GM12873 (cell line): ENCODE measurements at regions not wholly inside any gene's neighbourhood (a gene's known extent, or its start where the extent isn't known, plus 50 kb on each side); places are given as distances from the start of the nearest gene placed in this dataset.

Experiments
- TF ChIP-seq, protein P1 (sequence below): IDR thresholded peaks from 2 replicates; pipeline ENCODE4 v1.5.1; 2012; ENCODE audit warnings: low read depth, mild to moderate bottlenecking, moderate library complexity, low read length, control low read depth; ENCODE audit not compliant: insufficient read depth; ENCODE audit errors: missing control alignments

DNA sequence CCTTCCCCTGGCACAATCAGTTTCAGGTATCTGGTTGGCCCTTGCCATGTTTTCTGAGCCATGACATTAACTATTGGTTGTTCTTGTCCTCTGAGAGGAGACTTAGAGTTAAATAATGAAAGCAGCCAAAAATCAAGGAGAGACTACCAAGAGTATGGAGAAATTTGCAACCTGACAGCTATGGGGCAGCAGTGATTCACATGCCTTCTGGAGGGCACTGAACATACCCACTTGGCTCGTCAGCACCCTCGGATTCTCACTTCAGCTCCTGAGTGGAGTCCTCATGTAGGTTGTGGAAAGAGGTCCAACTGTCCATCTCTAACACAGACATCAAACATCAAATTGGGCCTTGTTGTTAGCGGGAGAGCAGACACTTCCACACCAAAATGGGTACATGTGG, 265.6 kb downstream of the EBLN2 start:
- TF ChIP-seq, protein P1, sequence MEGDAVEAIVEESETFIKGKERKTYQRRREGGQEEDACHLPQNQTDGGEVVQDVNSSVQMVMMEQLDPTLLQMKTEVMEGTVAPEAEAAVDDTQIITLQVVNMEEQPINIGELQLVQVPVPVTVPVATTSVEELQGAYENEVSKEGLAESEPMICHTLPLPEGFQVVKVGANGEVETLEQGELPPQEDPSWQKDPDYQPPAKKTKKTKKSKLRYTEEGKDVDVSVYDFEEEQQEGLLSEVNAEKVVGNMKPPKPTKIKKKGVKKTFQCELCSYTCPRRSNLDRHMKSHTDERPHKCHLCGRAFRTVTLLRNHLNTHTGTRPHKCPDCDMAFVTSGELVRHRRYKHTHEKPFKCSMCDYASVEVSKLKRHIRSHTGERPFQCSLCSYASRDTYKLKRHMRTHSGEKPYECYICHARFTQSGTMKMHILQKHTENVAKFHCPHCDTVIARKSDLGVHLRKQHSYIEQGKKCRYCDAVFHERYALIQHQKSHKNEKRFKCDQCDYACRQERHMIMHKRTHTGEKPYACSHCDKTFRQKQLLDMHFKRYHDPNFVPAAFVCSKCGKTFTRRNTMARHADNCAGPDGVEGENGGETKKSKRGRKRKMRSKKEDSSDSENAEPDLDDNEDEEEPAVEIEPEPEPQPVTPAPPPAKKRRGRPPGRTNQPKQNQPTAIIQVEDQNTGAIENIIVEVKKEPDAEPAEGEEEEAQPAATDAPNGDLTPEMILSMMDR, result no peak
